Vagina (tissue), 2 donors: ENCODE measurements at regions not wholly inside any gene's neighbourhood (a gene's known extent, or its start where the extent isn't known, plus 50 kb on each side); places are given as distances from the start of the nearest gene placed in this dataset.

ENCODE experiments used
- CTCF ChIP-seq, 3 experiments: fragments of 450-650 bp in 2 of 3; fragments of 200-600 bp in 1 of 3; sonication (generic) in 1 of 3; IDR thresholded peaks; one replicate each; pipeline ENCODE4 v1.5.1; 2017 to 2019; ENCODE audit warnings: antibody characterized with exemption in 3 of 3, mild to moderate bottlenecking in 2 of 3, moderate library complexity in 2 of 3
- POLR2A ChIP-seq, 2 donors: fragments of 450-650 bp; IDR thresholded peaks; one replicate each; pipeline ENCODE4 v1.6.1; 2017; ENCODE audit warnings: antibody characterized with exemption in 2 of 2, mild to moderate bottlenecking in 2 of 2, moderate library complexity in 2 of 2

DNA sequence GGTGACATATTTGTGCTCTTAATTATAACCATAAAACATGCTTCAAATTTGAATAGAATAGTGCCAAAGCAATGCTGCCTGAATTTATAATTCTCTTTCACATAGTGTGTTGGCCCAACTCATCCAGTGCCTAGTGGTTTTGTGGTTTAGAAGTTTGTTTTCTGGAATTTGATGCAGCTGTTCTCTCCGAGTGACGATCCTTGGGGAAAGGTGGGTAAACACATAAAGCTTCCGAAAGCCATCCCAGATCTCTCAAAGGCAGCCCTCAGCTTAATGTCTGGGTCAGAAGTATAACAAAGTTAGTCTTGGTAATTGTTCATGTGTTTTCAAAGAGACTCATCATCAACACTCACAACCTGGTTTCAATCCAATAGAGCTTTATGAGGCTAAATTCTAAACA lies 235.6 kb upstream of the CDH2 start:
- TF ChIP-seq POLR2A (IDR thresholded peaks at IDR 0.05) (no peak), CTCF (IDR thresholded peaks at IDR 0.05) (no peak)
